ENCODE measurements at regions not wholly inside any gene's neighbourhood (a gene's known extent, or its start where the extent isn't known, plus 50 kb on each side); places are given as distances from the start of the nearest gene placed in this dataset.
"Not testable (repeated sequence)": the region's sequence is repeated elsewhere in the genome, so short reads cannot be mapped to it uniquely, and the experiment has no call there.

GRCh38 chr15:20430495-20430894 lies 111.1 kb downstream of the GOLGA6L6 start:
- POLR2A ChIA-PET (ENCODE audit: unreplicated experiment); DNase-seq; CTCF ChIA-PET; BruUV-seq (replicated peaks); intact Hi-C loops (cut with micrococcal nuclease; ENCODE audit: unreplicated experiment); H3K27ac ChIP-seq; H3K4me1 ChIP-seq (replicated peaks; ENCODE audit: insufficient read depth); H3K9me2 ChIP-seq (ENCODE audit: insufficient read depth); H4K20me1 ChIP-seq (ENCODE audit: insufficient read depth); H3F3A ChIP-seq (ENCODE audit: insufficient read depth, low read depth); H3K4me2 ChIP-seq; H3K27me3 ChIP-seq (ENCODE audit: insufficient read depth, low read depth); H3K36me3 ChIP-seq (ENCODE audit: low read depth); H3K9me3 ChIP-seq (ENCODE audit: insufficient read depth, low read depth); H2AFZ ChIP-seq; H3K4me3 ChIP-seq; H3K79me2 ChIP-seq (ENCODE audit: low read depth): not testable (repeated sequence)

GRCh38 chr15:20420710-20421109 lies 120.9 kb downstream of the GOLGA6L6 start:
- intact Hi-C loops (cut with micrococcal nuclease; ENCODE audit: unreplicated experiment); BruUV-seq (replicated peaks); POLR2A ChIA-PET (ENCODE audit: unreplicated experiment); H3F3A ChIP-seq (ENCODE audit: insufficient read depth, low read depth); H2AFZ ChIP-seq; H3K9me2 ChIP-seq (ENCODE audit: insufficient read depth); H3K9me3 ChIP-seq (ENCODE audit: insufficient read depth, low read depth); H3K4me2 ChIP-seq; H4K20me1 ChIP-seq (ENCODE audit: insufficient read depth); H3K27ac ChIP-seq; H3K27me3 ChIP-seq (ENCODE audit: insufficient read depth, low read depth); H3K4me1 ChIP-seq (replicated peaks; ENCODE audit: insufficient read depth); CTCF ChIA-PET; H3K79me2 ChIP-seq (ENCODE audit: low read depth); H3K36me3 ChIP-seq (ENCODE audit: low read depth); DNase-seq; H3K4me3 ChIP-seq: not testable (repeated sequence)

- H3K36me3 ChIP-seq (ENCODE audit: low read depth); H3K79me2 ChIP-seq (ENCODE audit: low read depth); H4K20me1 ChIP-seq (ENCODE audit: insufficient read depth); H3F3A ChIP-seq (ENCODE audit: insufficient read depth, low read depth); H3K9me2 ChIP-seq (ENCODE audit: insufficient read depth); H3K9me3 ChIP-seq (ENCODE audit: insufficient read depth, low read depth); CTCF ChIA-PET; POLR2A ChIA-PET (ENCODE audit: unreplicated experiment); H3K4me1 ChIP-seq (replicated peaks; ENCODE audit: insufficient read depth); DNase-seq; H2AFZ ChIP-seq; H3K4me3 ChIP-seq; H3K27ac ChIP-seq; BruUV-seq (replicated peaks); H3K4me2 ChIP-seq; H3K27me3 ChIP-seq (ENCODE audit: insufficient read depth, low read depth); intact Hi-C loops (cut with micrococcal nuclease; ENCODE audit: unreplicated experiment): not testable (repeated sequence)
These were observed 125.0 kb downstream of the GOLGA6L6 start for GRCh38 chr15:20416618-20417017.

- H3K4me3 ChIP-seq; H3K9me2 ChIP-seq (ENCODE audit: insufficient read depth); H3K36me3 ChIP-seq (ENCODE audit: low read depth); BruUV-seq (replicated peaks); CTCF ChIA-PET; H3K4me2 ChIP-seq; intact Hi-C loops (cut with micrococcal nuclease; ENCODE audit: unreplicated experiment); H3K4me1 ChIP-seq (replicated peaks; ENCODE audit: insufficient read depth); H3K27me3 ChIP-seq (ENCODE audit: insufficient read depth, low read depth); H3K27ac ChIP-seq; H4K20me1 ChIP-seq (ENCODE audit: insufficient read depth); H3K9me3 ChIP-seq (ENCODE audit: insufficient read depth, low read depth); H3F3A ChIP-seq (ENCODE audit: insufficient read depth, low read depth); H3K79me2 ChIP-seq (ENCODE audit: low read depth); POLR2A ChIA-PET (ENCODE audit: unreplicated experiment); H2AFZ ChIP-seq; DNase-seq: not testable (repeated sequence)
These were observed 131.9 kb downstream of the GOLGA6L6 start for GRCh38 chr15:20409667-20410198.

GRCh38 chr15:20409247-20409646 lies 132.4 kb downstream of the GOLGA6L6 start:
- TF ChIP-seq EZH2 (IDR thresholded peaks at IDR 0.05; ENCODE audit: low read depth) (no peak), CTCF (conservative IDR thresholded peaks at IDR 0.05) (no peak)
- H3K9me3 ChIP-seq (ENCODE audit: insufficient read depth, low read depth), result peaks cover 6% of the 10 kb centered on the region; the same call in 1 of the 2 replicates
- H3K79me2 ChIP-seq (ENCODE audit: low read depth), result no peaks in the 10 kb centered on the region
- no peaks in the 10 kb centered on the region for H3K27me3 ChIP-seq (ENCODE audit: insufficient read depth, low read depth)
- H3K9me2 ChIP-seq (ENCODE audit: insufficient read depth), result no peaks in the 10 kb centered on the region
- ChIA-PET POLR2A (ENCODE audit: unreplicated experiment) (no interaction called here), CTCF (no interaction called here)
- no peaks in the 10 kb centered on the region for H3K36me3 ChIP-seq (ENCODE audit: low read depth)
- intact Hi-C loops (cut with micrococcal nuclease; ENCODE audit: unreplicated experiment), result no loop called here
- H2AFZ ChIP-seq, result no peak overlapping the region
- H3K27ac ChIP-seq, result no peak overlapping the region
- H4K20me1 ChIP-seq (ENCODE audit: insufficient read depth), result no peaks in the 10 kb centered on the region
- H3K4me1 ChIP-seq (replicated peaks; ENCODE audit: insufficient read depth), result no peaks in the 10 kb centered on the region
- no peak overlapping the region for H3K4me3 ChIP-seq
- H3F3A ChIP-seq (ENCODE audit: insufficient read depth, low read depth), result no peaks in the 10 kb centered on the region
- DNase-seq, result no peak
- no peak overlapping the region for H3K4me2 ChIP-seq
- BruUV-seq (replicated peaks), result no TSS peak
